ENCODE measurements at regions not wholly inside any gene's neighbourhood (a gene's known extent, or its start where the extent isn't known, plus 50 kb on each side); places are given as distances from the start of the nearest gene placed in this dataset.

GRCh38 chr6:95071464-95071863 lies 505.9 kb upstream of the MANEA start:
- no peak for DNase-seq (ENCODE audit: low read depth)

GRCh38 chr6:95078457-95078856 lies 498.9 kb upstream of the MANEA start:
- DNase-seq (ENCODE audit: low read depth), result no peak

GRCh38 chr6:95081231-95081630 lies 496.1 kb upstream of the MANEA start:
- DNase-seq (ENCODE audit: low read depth), result no peak

- DNase-seq (ENCODE audit: low read depth), result no peak
Observed at GRCh38 chr6:95081949-95082348, 495.4 kb upstream of the MANEA start.

- DNase-seq (ENCODE audit: low read depth), result no peak
Observed at GRCh38 chr6:95083506-95083905, 493.8 kb upstream of the MANEA start.

- DNase-seq (ENCODE audit: low read depth), result no peak
Observed at GRCh38 chr6:95084867-95085266, 492.5 kb upstream of the MANEA start.

- no peak for DNase-seq (ENCODE audit: low read depth)
Observed at GRCh38 chr6:95087394-95088097, 489.8 kb upstream of the MANEA start.

- DNase-seq (ENCODE audit: low read depth), result no peak
Observed at GRCh38 chr6:95091823-95092436, 485.4 kb upstream of the MANEA start.

- DNase-seq (ENCODE audit: low read depth), result no peak
Observed at GRCh38 chr6:95093154-95093553, 484.2 kb upstream of the MANEA start.

GRCh38 chr6:95094751-95095663 lies 482.3 kb upstream of the MANEA start:
- no peak for DNase-seq (ENCODE audit: low read depth)

GRCh38 chr6:95095855-95096254 lies 481.5 kb upstream of the MANEA start:
- no peak for DNase-seq (ENCODE audit: low read depth)

GRCh38 chr6:95099410-95099809 lies 477.9 kb upstream of the MANEA start:
- DNase-seq (ENCODE audit: low read depth), result no peak

GRCh38 chr6:95109212-95109611 lies 468.1 kb upstream of the MANEA start:
- DNase-seq (ENCODE audit: low read depth), result no peak

- no peak for DNase-seq (ENCODE audit: low read depth)
Observed at GRCh38 chr6:95110767-95111166, 466.6 kb upstream of the MANEA start.

- no peak for DNase-seq (ENCODE audit: low read depth)
Observed at GRCh38 chr6:95117236-95117635, 460.1 kb upstream of the MANEA start.

GRCh38 chr6:95119927-95120326 lies 457.4 kb upstream of the MANEA start:
- DNase-seq (ENCODE audit: low read depth), result no peak

- no peak for DNase-seq (ENCODE audit: low read depth)
Observed at GRCh38 chr6:95120984-95121383, 456.4 kb upstream of the MANEA start.

GRCh38 chr6:95127261-95127660 lies 450.1 kb upstream of the MANEA start:
- no peak for DNase-seq (ENCODE audit: low read depth)

GRCh38 chr6:95128439-95128838 lies 448.9 kb upstream of the MANEA start:
- no peak for DNase-seq (ENCODE audit: low read depth)

GRCh38 chr6:95128947-95129346 lies 448.4 kb upstream of the MANEA start:
- no peak for DNase-seq (ENCODE audit: low read depth)

- no peak for DNase-seq (ENCODE audit: low read depth)
Observed at GRCh38 chr6:95133578-95133977, 443.8 kb upstream of the MANEA start.

GRCh38 chr6:95135182-95135581 lies 442.2 kb upstream of the MANEA start:
- no peak for DNase-seq (ENCODE audit: low read depth)

- no peak for DNase-seq (ENCODE audit: low read depth)
Observed at GRCh38 chr6:95142101-95142500, 435.2 kb upstream of the MANEA start.
